ENCODE measurements at regions not wholly inside any gene's neighbourhood (a gene's known extent, or its start where the extent isn't known, plus 50 kb on each side); places are given as distances from the start of the nearest gene placed in this dataset.
A peak's percentile ranks its signal among the peaks of the same experiment; 100 is the strongest.

DNA sequence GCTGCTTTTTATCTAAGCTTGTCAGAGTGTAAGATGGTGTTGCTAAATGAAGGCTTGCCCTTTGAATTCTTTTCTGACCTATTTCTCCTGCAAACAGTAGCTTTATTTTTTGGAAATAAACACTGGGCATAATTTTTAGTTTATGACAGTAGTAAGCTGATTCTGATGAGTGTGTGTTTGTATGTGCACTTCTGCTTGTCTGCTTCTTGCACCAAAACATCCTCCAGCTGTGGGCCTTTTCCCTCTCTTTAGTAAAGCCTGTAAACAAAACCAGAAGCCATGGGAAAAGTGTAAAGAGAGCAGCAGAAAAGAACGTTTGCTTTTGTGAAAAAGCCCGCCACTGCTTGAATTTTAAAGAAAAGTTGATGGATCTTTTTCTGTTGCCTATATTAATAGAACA, 136.4 kb upstream of the IL12A start:
- H3K9me2 ChIP-seq (ENCODE audit: insufficient read depth): no peaks in the 10 kb centered on the region
- no peaks in the 10 kb centered on the region for H3K27me3 ChIP-seq (ENCODE audit: insufficient read depth)
- peaks cover 22% of the 10 kb centered on the region for H3K36me3 Mint-ChIP-seq (ENCODE audit: low read depth)
- no peaks in the 10 kb centered on the region for H3K36me3 ChIP-seq (ENCODE audit: insufficient read depth)
- no peak overlapping the region for H3K4me3 ChIP-seq
- peaks cover 6% of the 10 kb centered on the region; the same call in 1 of the 3 replicates for H3K9me3 Mint-ChIP-seq
- peak overlapping the region; percentile 89; the same call in 1 of the 2 replicates for H3K27ac Mint-ChIP-seq
- H3K27me3 Mint-ChIP-seq (ENCODE audit: insufficient read depth, low read depth, poor library complexity): peaks cover 5% of the 10 kb centered on the region
- peaks cover 61% of the 10 kb centered on the region for H3K79me2 ChIP-seq (replicated peaks; ENCODE audit: insufficient read depth)
- no peak overlapping the region for H3K4me3 Mint-ChIP-seq
- peaks cover 17% of the 10 kb centered on the region for H3K4me1 ChIP-seq (ENCODE audit: insufficient read depth)
- TF ChIP-seq NANOG (IDR thresholded peaks at IDR 0.05; ENCODE audit: borderline replicate concordance) (no peak), ZNF114 (CRISPR knock-in tag; IDR thresholded peaks at IDR 0.05) (no peak), JUNB (IDR thresholded peaks at IDR 0.05; ENCODE audit: unreplicated experiment) (no peak), REST (IDR thresholded peaks at IDR 0.05; ENCODE audit: unreplicated experiment) (no peak), CREB1 (CRISPR knock-in tag; IDR thresholded peaks at IDR 0.05; ENCODE audit: low read depth) (no peak), ETS1 (IDR thresholded peaks at IDR 0.05) (no peak), ZNF331 (CRISPR knock-in tag; IDR thresholded peaks at IDR 0.05; ENCODE audit: low read depth) (no peak), POLR2AphosphoS5 (IDR thresholded peaks at IDR 0.05; ENCODE audit: low read depth) (no peak), STAT1 (IDR thresholded peaks at IDR 0.05; ENCODE audit: unreplicated experiment) (no peak), CTCF (conservative IDR thresholded peaks at IDR 0.05; ENCODE audit: low read depth in 2 of 2) (no peak)
- TF ChIP-seq, protein P1, sequence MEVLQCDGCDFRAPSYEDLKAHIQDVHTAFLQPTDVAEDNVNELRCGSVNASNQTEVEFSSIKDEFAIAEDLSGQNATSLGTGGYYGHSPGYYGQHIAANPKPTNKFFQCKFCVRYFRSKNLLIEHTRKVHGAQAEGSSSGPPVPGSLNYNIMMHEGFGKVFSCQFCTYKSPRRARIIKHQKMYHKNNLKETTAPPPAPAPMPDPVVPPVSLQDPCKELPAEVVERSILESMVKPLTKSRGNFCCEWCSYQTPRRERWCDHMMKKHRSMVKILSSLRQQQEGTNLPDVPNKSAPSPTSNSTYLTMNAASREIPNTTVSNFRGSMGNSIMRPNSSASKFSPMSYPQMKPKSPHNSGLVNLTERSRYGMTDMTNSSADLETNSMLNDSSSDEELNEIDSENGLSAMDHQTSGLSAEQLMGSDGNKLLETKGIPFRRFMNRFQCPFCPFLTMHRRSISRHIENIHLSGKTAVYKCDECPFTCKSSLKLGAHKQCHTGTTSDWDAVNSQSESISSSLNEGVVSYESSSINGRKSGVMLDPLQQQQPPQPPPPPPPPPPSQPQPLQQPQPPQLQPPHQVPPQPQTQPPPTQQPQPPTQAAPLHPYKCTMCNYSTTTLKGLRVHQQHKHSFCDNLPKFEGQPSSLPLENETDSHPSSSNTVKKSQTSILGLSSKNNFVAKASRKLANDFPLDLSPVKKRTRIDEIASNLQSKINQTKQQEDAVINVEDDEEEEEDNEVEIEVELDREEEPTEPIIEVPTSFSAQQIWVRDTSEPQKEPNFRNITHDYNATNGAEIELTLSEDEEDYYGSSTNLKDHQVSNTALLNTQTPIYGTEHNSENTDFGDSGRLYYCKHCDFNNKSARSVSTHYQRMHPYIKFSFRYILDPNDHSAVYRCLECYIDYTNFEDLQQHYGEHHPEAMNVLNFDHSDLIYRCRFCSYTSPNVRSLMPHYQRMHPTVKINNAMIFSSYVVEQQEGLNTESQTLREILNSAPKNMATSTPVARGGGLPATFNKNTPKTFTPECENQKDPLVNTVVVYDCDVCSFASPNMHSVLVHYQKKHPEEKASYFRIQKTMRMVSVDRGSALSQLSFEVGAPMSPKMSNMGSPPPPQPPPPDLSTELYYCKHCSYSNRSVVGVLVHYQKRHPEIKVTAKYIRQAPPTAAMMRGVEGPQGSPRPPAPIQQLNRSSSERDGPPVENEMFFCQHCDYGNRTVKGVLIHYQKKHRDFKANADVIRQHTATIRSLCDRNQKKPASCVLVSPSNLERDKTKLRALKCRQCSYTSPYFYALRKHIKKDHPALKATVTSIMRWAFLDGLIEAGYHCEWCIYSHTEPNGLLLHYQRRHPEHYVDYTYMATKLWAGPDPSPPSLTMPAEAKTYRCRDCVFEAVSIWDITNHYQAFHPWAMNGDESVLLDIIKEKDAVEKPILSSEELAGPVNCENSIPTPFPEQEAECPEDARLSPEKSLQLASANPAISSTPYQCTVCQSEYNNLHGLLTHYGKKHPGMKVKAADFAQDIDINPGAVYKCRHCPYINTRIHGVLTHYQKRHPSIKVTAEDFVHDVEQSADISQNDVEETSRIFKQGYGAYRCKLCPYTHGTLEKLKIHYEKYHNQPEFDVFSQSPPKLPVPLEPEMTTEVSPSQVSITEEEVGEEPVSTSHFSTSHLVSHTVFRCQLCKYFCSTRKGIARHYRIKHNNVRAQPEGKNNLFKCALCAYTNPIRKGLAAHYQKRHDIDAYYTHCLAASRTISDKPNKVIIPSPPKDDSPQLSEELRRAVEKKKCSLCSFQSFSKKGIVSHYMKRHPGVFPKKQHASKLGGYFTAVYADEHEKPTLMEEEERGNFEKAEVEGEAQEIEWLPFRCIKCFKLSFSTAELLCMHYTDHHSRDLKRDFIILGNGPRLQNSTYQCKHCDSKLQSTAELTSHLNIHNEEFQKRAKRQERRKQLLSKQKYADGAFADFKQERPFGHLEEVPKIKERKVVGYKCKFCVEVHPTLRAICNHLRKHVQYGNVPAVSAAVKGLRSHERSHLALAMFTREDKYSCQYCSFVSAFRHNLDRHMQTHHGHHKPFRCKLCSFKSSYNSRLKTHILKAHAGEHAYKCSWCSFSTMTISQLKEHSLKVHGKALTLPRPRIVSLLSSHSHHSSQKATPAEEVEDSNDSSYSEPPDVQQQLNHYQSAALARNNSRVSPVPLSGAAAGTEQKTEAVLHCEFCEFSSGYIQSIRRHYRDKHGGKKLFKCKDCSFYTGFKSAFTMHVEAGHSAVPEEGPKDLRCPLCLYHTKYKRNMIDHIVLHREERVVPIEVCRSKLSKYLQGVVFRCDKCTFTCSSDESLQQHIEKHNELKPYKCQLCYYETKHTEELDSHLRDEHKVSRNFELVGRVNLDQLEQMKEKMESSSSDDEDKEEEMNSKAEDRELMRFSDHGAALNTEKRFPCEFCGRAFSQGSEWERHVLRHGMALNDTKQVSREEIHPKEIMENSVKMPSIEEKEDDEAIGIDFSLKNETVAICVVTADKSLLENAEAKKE (CRISPR knock-in tag; IDR thresholded peaks at IDR 0.05): no peak
- ATAC-seq: no peak
- no peak for DNase-seq (ENCODE audit: low spot score)
- peaks cover 29% of the 10 kb centered on the region for H3K4me1 Mint-ChIP-seq
- H2AFZ ChIP-seq: no peak overlapping the region
- peak overlapping the region; percentile 77 for H3K27ac ChIP-seq (ENCODE audit: low read depth)
- peak overlapping the region; percentile 48 for H3K4me2 ChIP-seq
- H3F3A ChIP-seq (replicated peaks; ENCODE audit: low read depth): no peaks in the 10 kb centered on the region
- no peaks in the 10 kb centered on the region for H4K20me1 ChIP-seq (replicated peaks; ENCODE audit: insufficient read depth)
